Thyroid gland (tissue), 4 donors: ENCODE measurements at regions not wholly inside any gene's neighbourhood (a gene's known extent, or its start where the extent isn't known, plus 50 kb on each side); places are given as distances from the start of the nearest gene placed in this dataset.

Experiments
- POLR2A ChIP-seq, 2 donors: fragments of 450-650 bp; IDR thresholded peaks; one replicate each; pipeline ENCODE4 v1.6.1; 2017; ENCODE audit warnings: antibody characterized with exemption in 2 of 2, mild to moderate bottlenecking in 2 of 2, moderate library complexity in 1 of 2
- TF ChIP-seq, protein P1 (sequence below), 6 experiments: fragments of 200-600 bp in 3 of 6; fragments of 450-650 bp in 3 of 6; sonication (generic) in 3 of 6; IDR thresholded peaks; one replicate each; pipeline ENCODE4 v1.5.1; 2016 to 2019; ENCODE audit warnings: antibody characterized with exemption in 6 of 6, mild to moderate bottlenecking in 2 of 6, inconsistent platforms in 1 of 6, moderate library complexity in 1 of 6

DNA sequence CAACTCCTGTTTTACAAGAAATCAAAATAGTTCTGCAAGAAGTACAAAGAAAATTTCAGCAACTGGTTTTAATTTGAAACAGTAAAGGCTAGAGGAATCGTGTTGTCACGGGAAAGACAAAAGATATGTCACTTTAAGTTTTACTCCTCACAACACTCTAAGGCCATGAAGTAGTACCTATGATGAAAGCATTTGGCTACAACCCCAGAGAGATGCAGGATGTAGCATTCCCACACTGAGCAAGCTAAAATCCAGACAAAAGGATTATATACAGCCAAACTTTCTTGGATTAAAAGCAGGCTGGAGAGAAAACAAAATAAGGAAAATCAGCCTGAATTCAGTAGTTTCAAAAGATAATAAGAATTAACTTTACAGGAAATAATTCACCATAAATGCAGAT lies 245.5 kb upstream of the STEAP1 start:
- TF ChIP-seq, protein P1, sequence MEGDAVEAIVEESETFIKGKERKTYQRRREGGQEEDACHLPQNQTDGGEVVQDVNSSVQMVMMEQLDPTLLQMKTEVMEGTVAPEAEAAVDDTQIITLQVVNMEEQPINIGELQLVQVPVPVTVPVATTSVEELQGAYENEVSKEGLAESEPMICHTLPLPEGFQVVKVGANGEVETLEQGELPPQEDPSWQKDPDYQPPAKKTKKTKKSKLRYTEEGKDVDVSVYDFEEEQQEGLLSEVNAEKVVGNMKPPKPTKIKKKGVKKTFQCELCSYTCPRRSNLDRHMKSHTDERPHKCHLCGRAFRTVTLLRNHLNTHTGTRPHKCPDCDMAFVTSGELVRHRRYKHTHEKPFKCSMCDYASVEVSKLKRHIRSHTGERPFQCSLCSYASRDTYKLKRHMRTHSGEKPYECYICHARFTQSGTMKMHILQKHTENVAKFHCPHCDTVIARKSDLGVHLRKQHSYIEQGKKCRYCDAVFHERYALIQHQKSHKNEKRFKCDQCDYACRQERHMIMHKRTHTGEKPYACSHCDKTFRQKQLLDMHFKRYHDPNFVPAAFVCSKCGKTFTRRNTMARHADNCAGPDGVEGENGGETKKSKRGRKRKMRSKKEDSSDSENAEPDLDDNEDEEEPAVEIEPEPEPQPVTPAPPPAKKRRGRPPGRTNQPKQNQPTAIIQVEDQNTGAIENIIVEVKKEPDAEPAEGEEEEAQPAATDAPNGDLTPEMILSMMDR (IDR thresholded peaks at IDR 0.05), result no peak
- no peak for TF ChIP-seq POLR2A (IDR thresholded peaks at IDR 0.05)
